ENCODE measurements at regions not wholly inside any gene's neighbourhood (a gene's known extent, or its start where the extent isn't known, plus 50 kb on each side); places are given as distances from the start of the nearest gene placed in this dataset.

DNA sequence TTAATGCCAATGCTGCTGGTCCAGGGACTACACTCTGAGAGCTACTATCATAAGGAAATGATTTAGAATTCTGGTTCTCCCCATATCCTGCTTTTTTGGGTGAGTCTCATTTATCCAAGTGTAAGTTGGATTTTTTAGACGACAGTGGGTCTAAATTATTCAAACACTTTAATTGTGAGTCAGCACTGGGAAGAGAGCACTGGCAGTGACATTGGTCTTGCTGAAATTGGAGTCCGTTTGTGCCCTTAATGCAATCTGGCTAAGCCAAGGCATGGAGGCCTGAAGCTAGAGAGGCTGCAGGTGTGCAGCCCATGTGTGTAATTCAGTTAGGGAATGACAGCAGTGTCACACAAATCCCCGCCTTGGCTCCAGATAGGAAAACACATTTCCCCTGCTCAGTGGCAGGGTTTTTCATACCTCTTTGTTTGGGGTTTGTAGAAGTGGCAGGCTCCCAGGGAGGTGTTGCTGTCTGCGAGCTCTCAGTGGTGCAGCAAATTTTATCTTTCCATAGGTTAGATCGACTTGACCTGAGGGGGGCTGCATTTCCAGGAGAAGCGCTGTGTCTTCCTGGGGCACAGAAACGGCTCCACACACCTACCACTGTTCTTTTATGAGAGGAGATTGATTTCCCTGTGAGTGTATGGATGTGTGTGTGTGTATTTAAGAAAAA is 197.7 kb downstream of the CD47 start:
- no peak for DNase-seq

DNA sequence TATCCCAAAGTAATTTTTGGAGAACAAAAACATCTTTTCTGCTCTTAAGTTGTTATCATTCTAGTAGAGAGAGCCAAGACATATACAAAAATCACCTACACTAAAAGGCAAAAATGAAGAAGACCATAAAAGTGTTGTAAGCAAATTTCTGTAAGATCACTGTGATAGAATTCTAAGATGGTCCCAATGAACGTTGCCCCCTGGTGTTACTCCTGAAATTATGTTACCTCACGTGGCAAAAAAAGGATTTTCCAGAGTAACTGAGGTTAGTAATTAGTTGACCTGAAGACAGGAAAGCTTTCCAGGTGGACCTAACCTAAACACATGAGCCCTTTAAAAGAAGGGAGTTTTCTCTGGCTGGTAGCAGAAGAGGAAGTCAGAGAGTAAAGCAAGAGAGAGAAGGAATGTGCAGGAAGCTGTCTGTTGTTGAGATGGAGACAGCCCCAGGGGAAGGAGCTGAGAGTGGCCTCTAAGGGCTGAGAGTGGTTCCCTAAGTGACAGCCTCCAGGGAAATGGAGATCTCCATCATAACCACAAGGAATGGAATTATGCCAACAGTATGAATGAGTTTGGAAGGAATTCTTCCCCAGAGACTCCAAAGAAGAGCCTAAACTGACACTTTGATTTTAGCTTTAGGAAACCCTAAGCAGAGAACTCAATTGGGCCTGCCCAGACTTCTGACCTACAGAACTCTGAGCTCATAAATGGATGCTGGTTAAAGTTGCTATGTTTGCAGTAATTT is 205.9 kb downstream of the CD47 start:
- no peak for DNase-seq

- no peak for DNase-seq
Observed at GRCh38 chr3:107884028-107884427, 206.8 kb downstream of the CD47 start.

DNA sequence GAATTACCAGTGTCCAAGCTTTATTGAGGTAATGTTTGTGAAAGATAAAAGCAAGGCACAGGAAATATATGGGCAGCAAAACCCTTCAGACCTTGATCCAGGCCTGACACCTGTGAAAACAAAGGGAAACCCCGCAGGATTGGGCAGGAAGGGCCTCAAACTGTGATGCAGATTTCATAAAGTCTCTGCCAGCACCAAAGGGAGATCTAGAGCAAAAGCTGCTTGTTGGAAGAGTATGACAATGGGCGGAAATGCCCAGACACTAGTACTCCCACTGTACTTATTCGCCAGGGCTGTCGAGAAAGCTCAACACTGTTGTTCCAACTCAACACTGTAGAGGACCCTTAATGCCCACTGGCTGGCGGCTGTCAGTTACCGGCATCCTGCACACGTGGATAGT is 207.9 kb downstream of the CD47 start:
- no peak for DNase-seq

- no peak for DNase-seq
Observed at GRCh38 chr3:107882261-107882660, 208.6 kb downstream of the CD47 start.

DNA sequence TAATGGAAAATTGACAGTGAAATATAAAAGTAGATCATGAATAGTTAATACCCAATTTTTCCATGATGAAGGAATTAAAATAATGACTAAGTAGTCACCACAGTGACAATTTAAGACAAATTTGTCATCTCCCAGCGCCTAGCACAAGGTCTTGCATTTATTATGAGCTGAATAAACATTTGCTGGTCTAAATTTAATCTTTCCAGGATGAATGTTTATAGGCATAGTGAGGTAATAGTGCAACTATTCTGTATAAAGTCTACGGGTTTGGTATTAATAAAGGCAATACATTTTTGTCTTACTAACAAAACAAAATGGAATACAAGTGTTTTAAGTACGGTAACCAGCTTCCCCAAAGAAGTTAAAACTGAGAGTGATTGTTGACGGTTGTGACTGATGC is 209.3 kb downstream of the CD47 start:
- no peak for DNase-seq

DNA sequence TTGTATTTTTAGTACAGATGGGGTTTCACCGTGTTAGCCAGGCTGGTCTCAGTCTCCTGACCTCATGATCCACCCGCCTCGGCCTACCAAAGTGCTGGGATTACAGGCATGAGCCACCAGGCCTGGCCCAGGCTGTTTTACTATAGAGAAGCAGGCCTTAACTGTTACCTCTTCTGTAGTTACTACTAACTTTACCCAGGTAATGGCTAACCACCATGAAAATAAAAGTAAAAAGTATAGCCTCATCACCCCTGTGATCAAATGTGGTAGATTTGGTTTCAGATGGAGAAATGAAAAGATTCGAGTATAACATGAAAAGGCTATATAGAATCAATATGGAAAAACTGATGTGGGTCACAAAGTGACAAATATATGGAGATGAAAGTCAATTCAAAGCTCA is 210.1 kb downstream of the CD47 start:
- no peak for DNase-seq

- no peak for DNase-seq
Observed at GRCh38 chr3:107877936-107878335, 212.9 kb downstream of the CD47 start.

- DNase-seq = no peak
Observed at GRCh38 chr3:107870943-107871638, 219.7 kb downstream of the CD47 start.

DNA sequence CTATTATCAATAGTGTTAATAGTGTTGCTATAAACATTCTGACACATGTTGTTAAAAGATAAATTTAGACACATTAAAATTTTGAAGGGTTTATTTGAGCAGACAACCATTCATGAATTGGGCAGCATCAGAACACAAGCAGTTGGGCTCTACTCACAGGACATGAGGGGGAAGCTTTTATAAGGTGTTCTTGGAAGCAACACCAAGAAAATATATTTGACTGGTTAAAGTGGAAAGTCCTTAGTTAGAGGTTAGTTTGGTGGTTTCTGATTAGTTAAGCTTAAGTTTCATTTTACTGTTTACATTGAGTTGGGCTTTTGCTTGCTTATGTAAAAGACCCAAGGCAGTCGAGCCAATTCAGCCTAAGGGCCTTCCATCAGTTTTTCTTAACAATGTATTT is 220.7 kb downstream of the CD47 start:
- DNase-seq = no peak

DNA sequence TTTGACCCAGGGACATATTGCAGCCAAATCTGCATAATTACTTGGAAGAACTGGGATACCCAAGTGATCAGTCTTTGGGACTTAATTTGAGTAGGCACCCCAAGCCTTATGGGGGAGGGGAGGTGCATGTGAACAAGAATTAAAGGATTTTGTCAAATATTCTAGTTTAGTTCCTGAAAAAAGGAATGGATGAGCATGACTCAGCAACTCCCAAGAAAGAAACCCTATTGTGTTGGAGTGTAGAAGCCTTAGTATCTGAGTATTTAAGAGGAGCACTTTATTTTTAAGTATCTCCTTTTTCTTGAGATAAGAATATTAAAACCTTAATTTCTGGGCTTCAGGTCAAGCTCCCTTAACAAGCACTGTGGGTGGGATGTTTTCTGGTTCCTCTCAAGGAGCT is 222.4 kb downstream of the CD47 start:
- DNase-seq = no peak

DNA sequence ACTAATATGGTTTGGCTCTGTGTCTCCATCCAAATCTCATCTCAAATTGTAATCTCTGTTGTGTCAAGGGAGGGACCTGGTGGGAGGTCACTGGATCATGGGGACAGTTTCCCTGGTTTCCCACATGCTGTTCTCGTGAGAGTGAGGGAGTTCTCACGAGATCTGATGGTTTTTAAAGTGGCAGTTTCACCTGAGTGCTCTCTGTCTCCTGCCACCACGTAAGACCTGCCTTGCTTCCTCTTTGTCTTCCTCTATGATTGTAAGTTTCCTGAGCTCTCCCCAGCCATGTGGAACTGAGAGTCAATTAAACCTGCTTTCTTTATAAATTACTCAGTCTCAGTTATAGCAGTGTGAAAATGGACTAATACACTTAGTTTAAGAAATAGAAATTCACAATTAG is 228.9 kb downstream of the CD47 start:
- DNase-seq = no peak

- DNase-seq = no peak
Observed at GRCh38 chr3:107861422-107861821, 229.4 kb downstream of the CD47 start.

Data from NCI-H446 treated with DMSO at 0.1 percent for 48 hours (cell line).